A673 (cell line): ENCODE measurements at regions not wholly inside any gene's neighbourhood (a gene's known extent, or its start where the extent isn't known, plus 50 kb on each side); places are given as distances from the start of the nearest gene placed in this dataset.

Experiments
- EZH2 ChIP-seq: fragments of 200-600 bp; sonication (generic); IDR thresholded peaks from 2 replicates; pipeline ENCODE4 v1.6.1; 2017; ENCODE audit warnings: borderline replicate concordance, low read depth, mild to moderate bottlenecking, mixed read lengths, antibody characterized with exemption, low read length; ENCODE audit not compliant: poor library complexity, severe bottlenecking
- TF ChIP-seq, protein P1 (sequence below): fragments of 300-800, 200-600 bp; sonication (generic); conservative IDR thresholded peaks from 2 replicates; pipeline ENCODE4 v1.5.1; 2017; ENCODE audit warnings: low read depth, mild to moderate bottlenecking, antibody characterized with exemption, low read length, moderate library complexity, mixed read lengths

DNA sequence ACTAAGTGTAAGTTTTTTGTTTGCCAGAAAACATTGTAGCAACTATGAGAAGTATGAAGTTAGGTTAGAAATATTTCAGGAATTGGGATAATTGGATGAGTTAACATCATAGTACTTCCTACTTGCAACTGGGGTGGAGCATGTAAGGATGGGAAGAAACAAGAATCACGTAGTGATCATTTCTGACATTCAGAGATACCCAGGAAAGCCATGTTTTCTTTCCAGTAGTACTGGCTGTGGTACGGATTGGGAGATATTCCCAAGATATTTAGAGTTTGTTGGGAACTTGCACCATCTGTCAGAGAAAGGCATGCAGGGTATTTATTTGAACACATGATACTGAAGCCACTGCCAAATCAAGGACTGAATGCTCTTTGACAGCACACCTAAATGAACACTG, 87.6 kb upstream of the SLC4A4 start:
- TF ChIP-seq, protein P1, sequence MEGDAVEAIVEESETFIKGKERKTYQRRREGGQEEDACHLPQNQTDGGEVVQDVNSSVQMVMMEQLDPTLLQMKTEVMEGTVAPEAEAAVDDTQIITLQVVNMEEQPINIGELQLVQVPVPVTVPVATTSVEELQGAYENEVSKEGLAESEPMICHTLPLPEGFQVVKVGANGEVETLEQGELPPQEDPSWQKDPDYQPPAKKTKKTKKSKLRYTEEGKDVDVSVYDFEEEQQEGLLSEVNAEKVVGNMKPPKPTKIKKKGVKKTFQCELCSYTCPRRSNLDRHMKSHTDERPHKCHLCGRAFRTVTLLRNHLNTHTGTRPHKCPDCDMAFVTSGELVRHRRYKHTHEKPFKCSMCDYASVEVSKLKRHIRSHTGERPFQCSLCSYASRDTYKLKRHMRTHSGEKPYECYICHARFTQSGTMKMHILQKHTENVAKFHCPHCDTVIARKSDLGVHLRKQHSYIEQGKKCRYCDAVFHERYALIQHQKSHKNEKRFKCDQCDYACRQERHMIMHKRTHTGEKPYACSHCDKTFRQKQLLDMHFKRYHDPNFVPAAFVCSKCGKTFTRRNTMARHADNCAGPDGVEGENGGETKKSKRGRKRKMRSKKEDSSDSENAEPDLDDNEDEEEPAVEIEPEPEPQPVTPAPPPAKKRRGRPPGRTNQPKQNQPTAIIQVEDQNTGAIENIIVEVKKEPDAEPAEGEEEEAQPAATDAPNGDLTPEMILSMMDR, result no peak
- TF ChIP-seq EZH2, result no peak
